Fibroblast of lung (primary cell): ENCODE measurements at regions not wholly inside any gene's neighbourhood (a gene's known extent, or its start where the extent isn't known, plus 50 kb on each side); places are given as distances from the start of the nearest gene placed in this dataset.
"Not testable (repeated sequence)": the region's sequence is repeated elsewhere in the genome, so short reads cannot be mapped to it uniquely, and the experiment has no call there.

Experiments
- DNase-seq, 2 donors: peaks; one replicate each; pipeline versions ENCODE4 v3.0.0 to v3.0.0-alpha.2; 2010; ENCODE audit warnings: low read depth in 2 of 2
- H2AFZ ChIP-seq: 2 replicates; pipeline ENCODE4 v1.5.1; 2012; ENCODE audit warnings: low read length, control low read depth, inconsistent platforms
- H3K27ac ChIP-seq: 2 replicates; pipeline ENCODE4 v1.5.1; 2011; ENCODE audit warnings: low read length, control low read depth; ENCODE audit not compliant: insufficient read depth
- H3K27me3 ChIP-seq: 2 replicates; pipeline ENCODE4 v1.5.1; 2011; ENCODE audit warnings: mild to moderate bottlenecking, low read length; ENCODE audit not compliant: control insufficient read depth, insufficient read depth
- H3K36me3 ChIP-seq: 2 replicates; pipeline ENCODE4 v1.5.1; 2011; ENCODE audit warnings: low read length; ENCODE audit not compliant: control insufficient read depth, insufficient read depth
- H3K4me1 ChIP-seq: 2 replicates; pipeline ENCODE4 v1.5.1; 2011; ENCODE audit warnings: low read length; ENCODE audit not compliant: control insufficient read depth, insufficient read depth; ENCODE audit errors: extremely low read depth
- H3K4me2 ChIP-seq: 2 replicates; pipeline ENCODE4 v1.5.1; 2011; ENCODE audit warnings: low read length, control low read depth; ENCODE audit not compliant: insufficient read depth; ENCODE audit errors: extremely low read depth
- H3K4me3 ChIP-seq, 4 experiments: fragments of 200-600 bp in 1 of 4; sonication (generic) in 1 of 4; replicated peaks in 1 of 4; 2 replicates each; pipeline ENCODE4 v1.5.1; 2011 to 2016; ENCODE audit warnings: low read length in 4 of 4, low read depth in 3 of 4, mild to moderate bottlenecking in 3 of 4, control low read depth in 2 of 4, inconsistent platforms in 1 of 4, mixed read lengths in 1 of 4; ENCODE audit not compliant: insufficient read depth in 1 of 4; ENCODE audit errors: control extremely low read depth in 1 of 4
- H3K79me2 ChIP-seq: 2 replicates; pipeline ENCODE4 v1.5.1; 2012; ENCODE audit warnings: mild to moderate bottlenecking, low read length, inconsistent platforms; ENCODE audit not compliant: control insufficient read depth, insufficient read depth
- H3K9ac ChIP-seq: 2 replicates; pipeline ENCODE4 v1.5.1; 2011; ENCODE audit warnings: mild to moderate bottlenecking, low read length, control low read depth; ENCODE audit not compliant: insufficient read depth
- H3K9me3 ChIP-seq: 2 replicates; pipeline ENCODE4 v1.5.1; 2012; ENCODE audit warnings: low read depth, low read length; ENCODE audit not compliant: control insufficient read depth, insufficient read depth
- H4K20me1 ChIP-seq: 2 replicates; pipeline ENCODE4 v1.5.1; 2011; ENCODE audit warnings: low read length; ENCODE audit not compliant: control insufficient read depth, insufficient read depth; ENCODE audit errors: extremely low read depth
- CTCF ChIP-seq, 2 donors: IDR thresholded peaks in 1 of 2; conservative IDR thresholded peaks in 1 of 2; 1 replicate in 1 of 2; 2 replicates in 1 of 2; pipeline ENCODE4 v1.5.1; 2011 to 2012; ENCODE audit warnings: low read length in 2 of 2, control low read depth in 1 of 2, inconsistent platforms in 1 of 2, low read depth in 1 of 2, mild to moderate bottlenecking in 1 of 2
- EZH2 ChIP-seq: IDR thresholded peaks from 2 replicates; pipeline ENCODE4 v1.5.1; 2012; ENCODE audit warnings: low read length, control low read depth, mild to moderate bottlenecking; ENCODE audit errors: missing control alignments

- no peak for TF ChIP-seq CTCF (conservative IDR thresholded peaks at IDR 0.05 in 1 of 2, IDR thresholded peaks at IDR 0.05 in 1 of 2; ENCODE audit: low read depth in 1 of 2, low read length in 2 of 2)
- no peak for TF ChIP-seq EZH2
- H3K79me2 ChIP-seq = no peaks in the 10 kb centered on the region
- no peaks in the 10 kb centered on the region for H4K20me1 ChIP-seq
- no peak overlapping the region for H3K4me2 ChIP-seq
- no peaks in the 10 kb centered on the region for H3K36me3 ChIP-seq
- H3K9me3 ChIP-seq = no peaks in the 10 kb centered on the region
- no peak overlapping the region for H2AFZ ChIP-seq
- no peaks in the 10 kb centered on the region for H3K4me1 ChIP-seq
- no peak overlapping the region for H3K27ac ChIP-seq
- no peak overlapping the region for H3K4me3 ChIP-seq
- no peak overlapping the region for H3K9ac ChIP-seq
- no peak for DNase-seq
- H3K27me3 ChIP-seq = no peaks in the 10 kb centered on the region
These were observed 286.6 kb downstream of the LIG4 start for GRCh38 chr13:107928762-107929161.

DNA sequence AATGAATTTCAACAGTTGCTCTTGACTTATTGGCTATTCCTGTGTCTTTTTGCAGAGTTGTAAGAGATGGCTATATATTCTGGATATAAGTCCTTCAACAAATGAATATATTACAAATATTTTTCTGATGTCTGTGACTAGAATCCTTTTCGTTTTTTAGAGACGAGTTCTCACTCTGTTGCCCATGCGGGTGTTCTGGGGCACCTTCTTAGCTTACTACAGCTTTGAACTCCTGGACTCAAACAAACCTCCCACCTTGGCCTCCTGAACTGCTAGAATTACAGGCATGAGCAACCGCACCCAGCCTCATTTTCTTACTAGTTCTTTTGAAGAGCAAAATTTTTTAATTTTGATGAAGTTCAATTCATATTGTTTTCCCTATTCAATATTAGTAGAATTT, 287.8 kb downstream of the LIG4 start:
- H3K4me2 ChIP-seq = no peak overlapping the region
- TF ChIP-seq EZH2 (no peak), CTCF (conservative IDR thresholded peaks at IDR 0.05 in 1 of 2, IDR thresholded peaks at IDR 0.05 in 1 of 2; ENCODE audit: low read depth in 1 of 2, low read length in 2 of 2) (no peak)

GRCh38 chr13:107926515-107926914, 288.8 kb downstream of the LIG4 start:
- not testable (repeated sequence) for H3K4me3 ChIP-seq, H3K9ac ChIP-seq, H3K36me3 ChIP-seq, H3K4me2 ChIP-seq, H2AFZ ChIP-seq, H3K79me2 ChIP-seq, H4K20me1 ChIP-seq, DNase-seq, H3K4me1 ChIP-seq, H3K27me3 ChIP-seq, H3K9me3 ChIP-seq, H3K27ac ChIP-seq

More for the DNA sequence above, 287.8 kb downstream of the LIG4 start:
- Histone ChIP-seq H2AFZ (no peak overlapping the region), H3K27ac (no peak overlapping the region), H4K20me1 (no peaks in the 10 kb centered on the region), H3K4me1 (no peaks in the 10 kb centered on the region), H3K79me2 (no peaks in the 10 kb centered on the region), H3K9me3 (no peaks in the 10 kb centered on the region), H3K4me3 (no peak overlapping the region), H3K27me3 (no peaks in the 10 kb centered on the region), H3K9ac (no peak overlapping the region), H3K36me3 (no peaks in the 10 kb centered on the region)
- no peak for DNase-seq

DNA sequence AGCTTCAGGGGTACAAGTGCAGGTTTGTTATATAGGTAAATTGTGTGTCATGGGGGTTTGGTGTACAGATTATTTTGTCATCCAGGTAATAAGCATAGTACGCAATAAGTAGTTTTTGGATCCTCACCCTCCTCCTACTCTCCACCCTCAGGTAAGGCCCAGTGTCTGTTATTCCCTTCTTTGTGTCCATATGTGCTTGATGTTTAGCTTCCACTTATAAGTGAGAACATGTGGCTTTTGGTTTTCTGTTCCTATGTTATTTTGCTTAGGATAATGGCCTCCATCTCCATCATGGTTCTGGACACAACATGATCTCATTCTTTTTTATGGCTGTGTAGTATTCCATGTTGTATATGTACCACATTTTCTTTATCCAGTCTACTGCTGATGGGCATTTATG, 298.4 kb downstream of the LIG4 start:
- not testable (repeated sequence) for H3K27ac ChIP-seq, H3K4me3 ChIP-seq, H3K9me3 ChIP-seq, H3K27me3 ChIP-seq, H3K4me2 ChIP-seq, H3K79me2 ChIP-seq, DNase-seq, H3K36me3 ChIP-seq, H3K4me1 ChIP-seq, H3K9ac ChIP-seq, H4K20me1 ChIP-seq, H2AFZ ChIP-seq
